Germinal center (tissue), 1 donor: ENCODE measurements at regions not wholly inside any gene's neighbourhood (a gene's known extent, or its start where the extent isn't known, plus 50 kb on each side); places are given as distances from the start of the nearest gene placed in this dataset.

Experiments used
- DNase-seq: peaks from one replicate; pipeline ENCODE4 v3.0.0; 2012; ENCODE audit warnings: mixed read lengths, low spot score

DNA sequence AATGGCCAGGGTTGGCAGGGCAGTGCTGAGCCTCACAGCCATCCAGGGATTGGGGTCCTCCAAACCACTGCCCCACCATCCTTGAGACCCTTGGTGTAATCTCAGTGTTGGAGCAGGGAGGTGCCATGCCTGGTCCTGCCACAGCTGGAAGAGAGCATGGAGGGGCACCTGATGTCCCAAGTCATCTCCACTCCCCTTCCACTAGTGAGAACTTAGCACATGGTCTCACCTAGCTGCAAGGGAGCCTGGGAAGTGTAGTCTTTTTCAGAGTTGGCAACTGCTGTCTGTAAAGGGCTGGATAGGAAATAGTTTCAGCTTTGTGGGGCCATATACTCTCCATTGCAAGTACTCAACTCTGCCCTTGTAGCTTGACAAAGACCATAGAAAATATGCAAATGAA, 238.7 kb downstream of the RPS24 start:
- DNase-seq, result no peak

DNA sequence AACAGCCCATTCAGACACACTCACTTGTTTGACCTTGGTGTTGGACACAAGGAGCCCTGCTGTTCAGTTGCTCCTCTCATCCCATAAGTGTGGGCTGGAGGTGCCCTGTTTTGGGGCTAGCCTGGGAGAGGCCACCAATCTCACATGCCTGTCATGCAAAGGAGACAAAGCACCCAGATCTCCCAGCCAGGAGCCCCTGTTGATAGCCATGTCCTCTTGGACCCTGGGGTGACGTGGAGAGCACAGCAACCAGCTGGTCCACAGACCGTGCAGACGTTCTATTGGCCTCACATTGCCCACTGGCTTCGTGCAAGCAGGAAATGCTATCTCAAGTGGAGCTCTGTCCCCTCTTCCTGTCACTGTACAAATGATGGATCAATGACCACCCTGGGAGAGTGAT, 240.8 kb downstream of the RPS24 start:
- DNase-seq, result no peak

DNA sequence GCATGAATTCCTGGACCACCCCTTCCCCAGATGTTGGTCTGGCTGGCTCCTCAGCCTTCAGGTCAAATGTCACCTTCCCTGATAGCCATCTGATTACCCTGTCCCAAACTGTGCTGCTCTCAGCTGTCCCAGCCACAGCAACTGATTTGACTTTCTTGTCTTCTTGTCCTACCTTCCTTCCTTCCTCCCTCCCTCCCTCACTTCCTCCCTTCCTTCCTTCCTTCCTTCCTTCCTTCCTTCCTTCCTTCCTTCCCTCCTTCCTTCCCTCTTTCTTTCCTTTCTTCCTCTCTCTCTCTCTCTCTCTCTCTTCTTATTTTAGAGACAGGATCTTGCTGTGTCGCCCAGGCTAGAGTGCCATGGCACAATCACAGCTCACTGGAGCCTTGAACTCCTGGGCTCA, 242.5 kb downstream of the RPS24 start:
- DNase-seq, result no peak

DNA sequence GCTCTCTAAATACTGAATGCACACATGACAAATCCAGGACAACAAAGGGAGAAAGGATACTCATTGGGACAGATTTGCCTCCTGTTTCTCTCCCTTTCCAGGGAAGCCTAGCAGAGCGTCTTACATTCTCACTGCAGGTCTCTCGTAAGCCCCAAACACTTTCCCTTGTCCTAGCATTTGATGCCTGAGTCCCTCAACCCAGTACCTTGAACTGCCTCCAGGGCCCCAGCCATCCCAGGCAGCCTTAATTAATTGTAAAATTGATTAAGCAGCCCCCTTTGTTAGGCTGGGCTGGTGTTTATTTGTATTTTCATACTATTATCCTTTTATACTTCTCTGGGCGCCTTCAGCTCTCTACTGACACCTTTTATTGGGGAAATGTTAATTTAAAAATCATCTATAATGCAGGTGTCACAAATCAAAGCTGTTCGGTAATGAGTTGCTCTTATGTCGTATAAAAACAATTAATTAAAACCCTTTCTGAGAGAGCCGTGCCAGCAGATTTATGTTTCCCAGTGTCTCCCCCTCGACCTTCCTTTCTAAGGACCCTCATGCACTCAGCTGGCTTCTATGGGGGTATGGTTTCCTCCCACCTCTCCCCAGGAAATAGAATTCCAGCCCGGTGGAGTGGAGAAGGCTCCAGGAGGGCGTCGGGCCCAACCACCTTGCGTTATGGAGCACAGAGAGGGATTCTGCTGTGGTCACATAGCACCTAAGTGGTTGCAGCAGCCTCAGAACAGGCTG, 243.8 kb downstream of the RPS24 start:
- DNase-seq, result no peak

DNA sequence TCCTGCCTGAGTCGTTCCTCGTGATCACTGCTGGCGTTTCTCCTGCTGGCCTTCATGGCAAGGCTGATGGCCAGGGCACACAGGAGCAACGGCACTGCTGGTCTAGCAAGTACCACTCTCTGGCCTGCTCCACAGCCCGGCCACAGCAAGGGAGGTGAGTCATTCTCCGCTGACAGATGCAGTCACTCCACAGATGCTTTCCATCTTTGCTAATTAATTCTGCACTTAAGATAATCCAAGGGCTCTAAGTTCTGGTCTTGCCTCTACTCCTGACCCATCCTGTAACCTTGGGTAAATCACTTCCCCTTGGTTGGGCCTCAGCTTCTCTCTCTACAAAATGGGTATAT, 244.4 kb downstream of the RPS24 start:
- no peak for DNase-seq

DNA sequence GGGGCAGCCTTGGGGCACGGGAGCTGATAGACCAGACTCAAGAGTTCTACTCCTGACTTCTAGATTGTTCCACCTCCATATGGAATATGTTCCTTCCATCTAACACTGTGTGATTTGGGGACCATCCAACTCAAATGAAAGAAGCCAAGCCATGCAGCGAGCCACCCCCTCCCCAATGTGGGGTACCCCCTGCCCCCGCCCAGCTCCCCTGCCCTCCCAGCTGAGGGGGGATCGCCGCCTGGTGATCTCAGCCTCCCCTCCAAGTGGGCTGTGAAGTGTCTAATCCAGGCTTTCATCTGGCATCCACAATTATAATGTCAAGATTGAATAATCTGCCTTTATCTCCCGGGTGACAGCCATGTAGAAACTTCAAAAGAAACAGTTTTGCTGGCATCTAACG, 246.1 kb downstream of the RPS24 start:
- DNase-seq, result no peak

DNA sequence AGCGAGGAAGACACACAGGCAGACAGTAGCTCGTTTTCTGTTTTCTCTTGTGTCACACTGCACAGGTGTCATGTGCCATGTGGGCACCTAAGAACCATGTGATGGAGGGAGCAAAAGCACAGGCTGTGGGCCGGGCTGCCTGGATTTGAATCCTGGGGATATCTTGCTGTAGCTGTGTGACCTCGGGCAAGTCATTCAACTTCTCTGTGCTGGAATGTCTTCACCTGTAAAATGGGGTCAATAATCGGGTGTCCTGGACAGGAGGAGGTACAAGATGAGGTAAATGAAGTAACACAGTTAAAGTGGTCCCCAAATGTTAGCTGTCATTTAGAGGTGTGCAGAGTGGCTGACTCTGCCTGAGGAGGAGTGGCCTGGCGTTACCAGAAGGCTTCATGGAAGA, 246.9 kb downstream of the RPS24 start:
- no peak for DNase-seq

DNA sequence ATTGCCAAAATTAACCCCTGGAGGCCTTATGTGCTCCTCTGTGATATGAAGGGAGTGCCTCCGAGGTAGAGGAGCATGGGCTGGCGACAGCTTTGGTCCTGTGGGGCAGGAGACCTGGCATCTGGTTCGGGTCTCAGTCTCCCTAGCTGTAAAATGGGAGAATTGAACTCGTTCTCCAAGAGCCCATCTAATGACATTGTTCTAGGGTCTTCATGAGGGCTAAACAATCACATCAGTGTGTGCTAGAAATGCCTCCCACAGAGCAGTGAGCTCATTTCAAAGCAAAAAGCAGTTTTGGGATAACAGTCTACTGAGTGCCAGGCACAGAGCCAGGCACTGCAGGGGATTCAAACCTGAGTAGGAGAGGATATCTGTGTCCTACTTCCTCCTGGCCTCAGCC, 248.0 kb downstream of the RPS24 start:
- DNase-seq, result no peak

DNA sequence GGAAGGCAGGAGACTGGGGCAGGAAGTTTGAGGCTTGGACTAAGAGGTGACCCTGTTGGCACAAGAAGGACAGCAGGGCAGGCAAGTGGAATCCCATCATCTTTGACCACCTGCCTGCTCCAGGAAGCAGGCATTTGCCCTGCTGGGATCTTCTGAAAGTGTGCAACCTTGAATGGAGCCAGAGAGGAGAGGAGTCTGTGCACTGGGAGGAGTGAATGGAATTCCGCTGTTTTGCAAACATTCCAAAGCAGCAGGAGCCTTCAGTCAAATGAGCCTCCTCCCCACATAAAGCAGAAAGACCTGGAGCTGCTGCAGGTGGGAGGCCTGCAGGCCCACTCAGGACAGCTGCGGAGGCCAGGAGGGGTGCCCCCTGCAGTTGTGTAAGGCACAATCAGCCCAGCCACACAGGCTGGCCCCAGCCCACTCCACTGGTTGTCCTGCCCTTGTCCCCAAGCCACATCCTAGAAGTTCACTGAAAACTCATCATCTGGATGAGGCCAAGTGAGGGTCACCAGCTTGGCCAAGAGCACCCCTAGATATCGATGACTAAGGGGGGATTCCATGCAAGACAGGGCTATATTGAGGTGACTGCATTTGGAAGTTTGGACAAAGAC, 249.5 kb downstream of the RPS24 start:
- no peak for DNase-seq

DNA sequence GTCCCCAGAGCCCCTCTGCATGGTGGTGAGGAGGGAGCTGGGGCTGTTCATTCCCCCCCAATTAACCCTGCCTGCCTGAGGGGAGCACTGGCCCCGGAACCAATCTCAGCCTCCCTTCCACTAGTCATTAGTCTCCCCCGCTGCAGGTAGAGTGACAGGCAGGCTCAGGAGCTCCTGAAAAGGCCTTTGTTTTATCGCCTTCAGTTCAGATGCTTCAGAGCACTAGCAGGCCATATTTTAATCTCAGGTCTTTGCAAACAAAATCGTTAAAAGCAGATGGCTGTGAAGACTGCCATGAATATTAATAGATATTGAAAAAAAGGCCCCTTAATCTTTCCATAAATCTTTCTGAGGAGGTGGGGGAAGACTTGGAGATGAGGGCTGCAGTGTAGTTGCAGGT, 250.7 kb downstream of the RPS24 start:
- DNase-seq, result no peak

DNA sequence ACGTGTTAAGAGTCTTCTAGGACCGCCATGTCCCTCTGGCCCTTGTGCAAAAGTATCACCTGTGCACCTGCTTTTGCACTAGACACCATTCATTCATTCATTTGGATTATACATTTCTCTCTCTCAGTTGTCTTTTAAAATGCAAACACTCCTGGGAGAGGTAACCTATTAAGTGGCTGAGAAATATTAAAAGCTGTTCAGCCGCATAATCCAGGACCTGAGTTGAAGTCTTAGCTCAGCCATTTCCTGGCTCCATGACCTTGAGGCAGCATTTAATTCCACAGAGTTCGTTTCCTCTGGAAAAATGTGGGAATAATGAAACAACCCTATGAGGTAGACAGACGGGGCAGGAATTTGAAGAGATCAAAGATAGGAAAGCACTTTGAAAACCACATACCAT, 251.6 kb downstream of the RPS24 start:
- DNase-seq, result no peak

DNA sequence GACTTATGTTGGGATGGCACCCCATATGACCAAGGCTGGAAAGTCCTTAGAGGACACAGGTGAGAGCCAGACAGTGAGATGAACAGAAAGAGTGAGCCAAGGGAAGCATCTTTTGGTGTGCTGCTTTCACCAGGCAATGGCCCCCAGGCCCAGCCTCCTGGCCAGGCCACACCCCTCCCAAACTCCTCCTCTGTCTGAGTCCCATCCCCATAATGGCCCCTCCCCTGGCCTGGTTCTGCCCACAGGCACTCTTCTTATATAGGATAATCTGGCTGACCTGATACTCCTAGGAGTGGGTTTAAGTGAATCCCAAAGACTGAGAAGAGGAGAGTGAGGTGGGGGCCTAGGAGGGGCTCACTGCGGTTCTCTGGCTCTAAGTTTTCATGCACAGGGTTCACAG, 252.5 kb downstream of the RPS24 start:
- DNase-seq, result no peak

DNA sequence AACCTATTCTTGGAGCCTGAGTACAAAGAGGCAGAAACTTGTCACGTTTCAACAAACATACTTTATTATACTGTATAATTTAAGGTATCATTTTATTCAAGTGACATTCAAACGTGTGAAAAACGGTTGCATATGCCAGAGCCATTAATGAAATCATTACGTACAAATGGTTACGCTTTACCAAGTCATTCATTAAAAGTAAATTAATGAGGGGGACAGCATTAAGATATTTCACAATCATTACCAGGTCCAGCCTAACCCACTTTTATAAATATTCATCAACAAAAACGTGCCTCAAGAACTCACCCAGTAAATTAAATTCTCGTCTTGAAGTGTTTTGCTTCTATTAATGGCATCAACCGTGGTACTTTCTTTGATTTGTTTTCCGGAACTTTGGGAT, 253.0 kb downstream of the RPS24 start:
- no peak for DNase-seq

DNA sequence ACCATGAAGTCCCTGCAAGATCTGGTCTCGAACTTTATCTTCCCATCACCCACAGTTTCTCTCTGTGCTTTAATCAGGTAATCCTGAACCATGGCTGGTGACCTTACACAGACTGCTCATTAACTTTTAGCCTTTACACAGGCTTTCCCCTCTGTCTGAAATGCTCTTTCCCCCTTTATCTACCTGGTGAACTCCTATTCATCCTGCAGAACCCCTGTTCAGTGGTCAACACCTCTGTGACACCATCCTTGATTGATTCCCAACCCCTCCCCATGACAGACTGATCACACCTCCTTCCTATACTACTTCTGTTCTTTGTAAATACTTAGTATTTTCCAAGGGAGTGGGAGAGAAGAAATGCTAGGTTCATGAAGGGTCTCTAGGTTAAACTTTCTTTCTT, 254.0 kb downstream of the RPS24 start:
- DNase-seq, result no peak

DNA sequence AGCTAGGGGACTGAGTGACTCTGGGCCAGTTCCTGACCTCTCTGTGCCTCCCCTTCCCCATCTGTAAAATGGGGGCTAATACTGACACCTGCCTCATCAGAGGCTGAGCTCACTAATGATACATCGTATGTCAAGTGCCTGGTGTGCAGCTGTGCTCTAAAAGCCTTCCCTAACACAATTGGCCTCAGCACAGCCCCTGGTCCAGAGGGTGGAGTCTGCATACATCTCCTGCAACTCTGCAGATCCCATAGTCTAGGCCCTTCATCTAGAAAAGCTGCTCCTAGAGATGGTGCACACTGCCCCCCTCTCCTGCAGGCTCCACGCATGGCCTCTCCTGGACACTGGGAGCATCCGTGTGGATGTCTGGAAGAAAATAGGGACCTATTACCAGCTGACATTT, 255.0 kb downstream of the RPS24 start:
- no peak for DNase-seq

DNA sequence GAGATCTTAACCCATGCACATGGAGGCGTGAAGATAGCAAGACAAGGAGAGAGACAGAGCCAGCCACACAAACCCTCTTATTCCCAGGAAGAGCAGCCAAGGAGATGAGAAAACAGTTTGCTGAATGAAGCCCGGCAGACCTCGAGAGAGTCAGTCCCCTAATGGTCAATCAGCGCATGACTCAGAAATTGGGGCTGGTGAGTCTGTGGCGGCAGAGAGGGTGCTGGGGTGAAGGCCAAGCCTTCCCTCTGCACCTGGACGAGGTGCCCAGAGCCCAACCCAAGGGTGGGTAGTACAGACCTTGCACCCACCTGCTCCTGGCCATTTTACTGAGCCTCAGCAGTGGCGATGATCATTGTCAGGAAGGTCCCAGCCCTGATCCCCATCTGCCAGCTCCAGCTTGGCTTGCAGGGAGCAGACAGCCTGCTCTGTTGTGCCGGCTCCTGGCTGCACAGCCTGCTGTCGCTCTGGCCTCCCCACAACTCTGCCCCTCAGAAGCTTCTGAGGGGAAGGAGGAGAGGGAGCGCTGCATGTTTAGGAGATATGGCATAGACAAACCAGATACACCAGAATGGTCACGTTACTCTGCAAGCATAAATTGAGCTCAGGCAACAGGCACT, 256.6 kb downstream of the RPS24 start:
- DNase-seq, result no peak

DNA sequence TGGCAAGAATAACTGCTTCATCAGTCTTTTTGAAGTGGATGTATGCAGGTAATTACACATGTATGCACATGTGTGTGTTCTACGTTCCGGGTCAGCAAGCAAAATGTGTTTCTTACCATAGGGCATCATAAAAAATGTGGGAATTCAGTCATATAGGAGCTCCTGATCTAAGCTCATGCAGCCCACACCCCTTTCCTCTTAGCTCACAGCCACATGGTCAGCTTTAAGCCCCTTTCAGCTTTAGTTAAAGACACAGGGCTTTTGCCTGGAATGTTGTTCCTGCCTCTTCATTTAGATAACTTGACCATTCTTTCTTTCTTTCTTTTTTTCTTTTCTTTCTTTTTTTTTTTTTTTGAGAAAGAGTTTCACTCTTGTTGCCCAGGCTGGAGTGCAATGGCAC, 258.1 kb downstream of the RPS24 start:
- DNase-seq, result no peak

DNA sequence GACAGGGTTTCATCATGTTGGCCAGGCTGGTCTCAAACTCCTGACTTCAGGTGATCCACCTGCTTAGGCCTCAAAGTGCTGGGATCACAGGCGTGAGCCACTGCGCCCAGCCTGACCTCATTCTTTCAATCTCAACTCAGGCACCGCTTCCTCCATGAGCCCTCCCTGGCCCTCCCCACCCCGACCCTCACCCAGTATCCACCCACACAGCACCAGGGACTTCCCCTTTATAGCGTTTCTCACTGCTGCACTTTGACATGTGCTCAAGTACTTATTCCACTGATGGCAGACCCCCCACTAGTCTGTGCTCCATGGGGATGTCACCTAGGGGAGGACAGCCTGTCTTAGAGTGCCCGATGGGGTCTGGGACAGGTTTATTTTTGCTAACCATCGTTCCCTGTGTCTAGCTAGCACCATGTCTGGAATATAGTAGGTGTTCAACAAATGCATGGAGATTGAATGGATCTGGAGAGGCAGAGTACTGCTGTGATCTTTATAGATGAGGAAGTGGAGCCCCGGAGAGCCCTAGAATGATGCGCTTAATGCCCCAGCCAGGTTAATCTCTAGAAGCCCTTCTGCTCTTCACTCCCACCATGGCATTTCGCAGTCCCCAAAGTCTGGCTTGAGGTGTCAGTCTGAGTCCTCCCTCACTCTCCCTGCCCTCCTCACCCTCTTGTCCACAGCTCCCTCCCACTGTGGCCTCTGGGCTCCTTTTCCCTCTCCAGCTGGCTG, 258.8 kb downstream of the RPS24 start:
- DNase-seq, result no peak

DNA sequence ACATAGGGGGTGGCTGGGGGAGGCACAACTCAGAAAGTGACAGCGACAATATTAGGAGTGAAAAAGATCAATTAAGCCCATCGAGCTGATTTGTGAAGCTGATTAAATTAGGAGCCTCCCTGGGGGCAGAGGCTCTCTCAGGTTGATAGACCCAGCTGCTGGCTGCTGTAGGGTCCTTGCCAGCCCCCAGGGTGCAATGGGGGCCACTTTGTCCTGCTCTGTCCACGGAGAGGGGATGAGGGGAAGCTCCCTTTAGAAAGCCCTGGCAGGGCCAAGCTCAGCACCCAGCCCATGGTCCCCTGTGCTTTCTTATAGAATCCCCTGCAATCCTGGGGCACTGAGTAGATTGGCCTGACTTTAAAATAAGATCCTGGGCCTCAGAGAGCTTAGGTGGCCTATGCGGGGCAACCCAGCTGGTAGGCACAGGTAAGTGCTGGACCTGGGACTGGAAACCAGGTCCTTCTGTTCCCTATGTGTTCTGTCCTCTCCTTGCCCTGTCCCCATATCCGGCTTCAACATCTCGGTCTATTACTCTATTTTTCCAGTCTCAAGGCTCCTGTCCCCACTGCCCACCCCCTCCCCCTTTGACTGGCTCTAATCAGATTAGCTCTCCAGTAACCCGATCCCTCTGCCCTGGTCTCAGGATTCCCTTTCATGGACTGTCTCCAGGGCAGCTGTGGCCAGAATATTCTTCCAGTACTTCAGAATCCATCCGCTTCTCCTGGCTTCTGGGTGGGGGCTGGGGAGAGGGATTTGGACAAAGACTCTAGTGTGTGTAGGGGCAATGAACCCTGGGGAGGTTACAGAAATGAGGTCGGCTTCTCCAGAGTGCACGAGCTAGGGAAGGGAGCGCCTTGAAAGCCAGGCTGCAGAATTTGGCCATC, 259.6 kb downstream of the RPS24 start:
- no peak for DNase-seq

DNA sequence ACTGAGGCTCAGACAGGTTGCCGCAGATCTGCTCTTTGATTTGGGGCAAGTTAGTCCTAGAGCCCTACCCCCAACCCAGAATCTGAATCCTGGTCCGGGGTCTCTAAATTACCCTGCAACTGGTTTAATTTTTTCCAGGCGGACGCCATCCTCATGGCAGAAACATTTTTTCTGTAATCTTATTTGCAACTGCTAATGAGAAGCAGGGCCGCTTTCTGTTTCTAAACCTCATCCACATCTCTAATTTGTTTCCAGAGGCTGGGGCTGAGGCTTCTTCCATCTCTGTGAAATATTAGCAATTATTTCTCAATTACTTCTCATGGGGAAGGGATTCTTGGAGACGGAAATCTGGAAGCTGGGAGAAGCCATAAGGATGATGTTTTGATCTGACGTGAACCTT, 261.6 kb downstream of the RPS24 start:
- no peak for DNase-seq

DNA sequence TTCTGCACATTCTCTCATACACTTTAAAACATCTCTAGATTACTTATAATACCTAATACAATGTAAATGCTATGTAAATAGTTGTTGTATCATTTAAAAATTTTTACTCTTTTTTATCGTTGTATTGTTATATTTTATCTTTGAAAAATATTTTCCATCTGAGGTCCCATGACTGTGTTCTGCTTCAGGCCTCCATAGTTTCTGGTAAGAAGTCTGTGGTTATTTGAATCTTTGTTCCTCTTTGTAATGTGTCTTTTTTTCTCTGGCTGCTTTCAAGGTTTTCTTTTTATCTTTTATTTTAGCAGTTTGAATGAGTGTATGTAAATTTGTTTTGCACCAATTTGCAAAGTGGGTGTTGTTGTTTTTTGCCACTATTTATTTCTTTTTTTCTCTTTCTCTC, 263.1 kb downstream of the RPS24 start:
- DNase-seq, result no peak

DNA sequence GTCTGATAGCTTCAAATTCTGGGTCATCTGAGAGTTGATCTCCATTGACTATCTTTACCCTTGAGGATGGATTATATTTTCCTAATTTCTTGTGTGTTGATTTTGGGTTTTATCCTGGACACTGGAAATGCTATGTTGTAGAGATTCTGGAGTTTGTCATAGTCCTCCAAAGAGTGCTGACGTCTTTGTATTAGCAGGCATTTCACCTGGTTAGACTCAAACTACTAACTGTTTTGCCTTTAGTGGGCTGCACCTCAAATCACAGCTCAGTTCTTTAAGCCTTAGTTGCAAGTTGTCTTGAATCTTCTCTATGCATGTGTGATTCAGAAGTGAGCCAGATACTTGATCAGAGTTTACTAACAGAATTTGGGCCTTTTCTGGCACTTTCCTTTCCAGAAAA, 264.3 kb downstream of the RPS24 start:
- DNase-seq, result no peak
